ENCODE measurements at regions not wholly inside any gene's neighbourhood (a gene's known extent, or its start where the extent isn't known, plus 50 kb on each side); places are given as distances from the start of the nearest gene placed in this dataset.
A peak's percentile ranks its signal among the peaks of the same experiment; 100 is the strongest.

- DNase-seq (ENCODE audit: low read depth in 1 of 2, low spot score in 2 of 2) (no peak), FAIRE-seq (no peak)
- H3K4ac ChIP-seq (replicated peaks; ENCODE audit: insufficient read length, low read depth, low read length): no peak overlapping the region
- no peak overlapping the region for H2BK12ac ChIP-seq (ENCODE audit: low read depth, low read length)
- no peak overlapping the region for H2BK20ac ChIP-seq (ENCODE audit: low read length)
- H3K18ac ChIP-seq (ENCODE audit: extremely low read depth, low read length): no peak overlapping the region
- H2AFZ ChIP-seq (ENCODE audit: low read length): no peak overlapping the region
- H3K9ac ChIP-seq (replicated peaks in 1 of 4; ENCODE audit: extremely low read depth in 1 of 4, low read depth in 3 of 4, low read length in 3 of 4): no peak overlapping the region
- H4K20me1 ChIP-seq (replicated peaks in 1 of 2; ENCODE audit: control insufficient read depth in 1 of 2, insufficient read depth in 2 of 2, low read length in 2 of 2): no peaks in the 10 kb centered on the region
- H2BK5ac ChIP-seq (ENCODE audit: low read depth, low read length): no peak overlapping the region
- no peak overlapping the region for H2BK120ac ChIP-seq (replicated peaks; ENCODE audit: low read depth, low read length)
- no peak overlapping the region for H3K4me2 ChIP-seq (ENCODE audit: insufficient read depth in 1 of 2, low read depth in 2 of 2, low read length in 2 of 2)
- no peak overlapping the region for H3K56ac ChIP-seq (replicated peaks; ENCODE audit: insufficient read length, low read depth, low read length)
- H4K5ac ChIP-seq (ENCODE audit: insufficient read length, low read depth, low read length): no peak overlapping the region
- H3K79me2 ChIP-seq (ENCODE audit: control insufficient read depth in 1 of 2, insufficient read depth in 2 of 2, low read length in 2 of 2): no peaks in the 10 kb centered on the region
- CTCF ChIA-PET (ENCODE audit: partially characterized antibody): no interaction called here
- H3K9me3 ChIP-seq (ENCODE audit: insufficient read depth in 2 of 2, low read depth in 1 of 2, low read length in 1 of 2): no peaks in the 10 kb centered on the region
- H3K79me1 ChIP-seq (ENCODE audit: low read depth, low read length): no peaks in the 10 kb centered on the region
- no peak overlapping the region for H3K4me3 ChIP-seq (ENCODE audit: extremely low read depth in 1 of 4, insufficient read depth in 2 of 4, low read depth in 3 of 4, low read length in 4 of 4)
- H2BK15ac ChIP-seq (ENCODE audit: low read length): no peak overlapping the region
- POLR2A ChIA-PET (ENCODE audit: partially characterized antibody): no interaction called here
- no peak overlapping the region for H3K14ac ChIP-seq (ENCODE audit: insufficient read length)
- no peak overlapping the region for H2AK5ac ChIP-seq (ENCODE audit: low read depth, low read length)
- H3K23ac ChIP-seq (ENCODE audit: insufficient read length): no peak overlapping the region
- H3K27me3 ChIP-seq (replicated peaks in 1 of 4; ENCODE audit: control insufficient read depth in 3 of 4, extremely low read depth in 1 of 4, insufficient read depth in 3 of 4, low read length in 3 of 4): no peaks in the 10 kb centered on the region
- H3K4me1 ChIP-seq (replicated peaks in 1 of 4; ENCODE audit: control insufficient read depth in 3 of 4, insufficient read depth in 4 of 4, low read length in 3 of 4): no peaks in the 10 kb centered on the region
- no peak overlapping the region for H4K91ac ChIP-seq (replicated peaks; ENCODE audit: insufficient read length, low read length)
- no peaks in the 10 kb centered on the region for H3K36me3 ChIP-seq (ENCODE audit: control insufficient read depth in 2 of 4, insufficient read depth in 4 of 4, low read length in 3 of 4)
- TF ChIP-seq EP300 (IDR thresholded peaks at IDR 0.05; ENCODE audit: borderline replicate concordance in 1 of 2, low read depth in 2 of 2, low read length in 2 of 2) (no peak), MAFK (IDR thresholded peaks at IDR 0.05; ENCODE audit: low read depth, low read length) (peak; percentile 19; the same call in 1 of the 2 replicates)
- H4K8ac ChIP-seq (ENCODE audit: extremely low read depth, insufficient read depth, low read length): no peak overlapping the region
- H3K27ac ChIP-seq (ENCODE audit: low read depth, low read length): no peak overlapping the region
- H3K23me2 ChIP-seq (ENCODE audit: low read depth, low read length): no peaks in the 10 kb centered on the region
- WGBS, 2 experiments (ENCODE audit: extremely low coverage in 1 of 2, insufficient coverage in 1 of 2, insufficient read length in 1 of 2, insufficient replicate concordance in 2 of 2, low coverage in 1 of 2, low lambda C conversion rate in 2 of 2, missing lambda C conversion rate in 1 of 2): 90% methylated on average over 3 of the region's 3 CpGs; no CpG with 5 or more reads in 1 of the 2 experiments
Observed at GRCh38 chr1:79808816-79809475, 802.4 kb upstream of the ADGRL4 start.

Data from H1 (cell line).